ENCODE measurements at regions not wholly inside any gene's neighbourhood (a gene's known extent, or its start where the extent isn't known, plus 50 kb on each side); places are given as distances from the start of the nearest gene placed in this dataset.

DNA sequence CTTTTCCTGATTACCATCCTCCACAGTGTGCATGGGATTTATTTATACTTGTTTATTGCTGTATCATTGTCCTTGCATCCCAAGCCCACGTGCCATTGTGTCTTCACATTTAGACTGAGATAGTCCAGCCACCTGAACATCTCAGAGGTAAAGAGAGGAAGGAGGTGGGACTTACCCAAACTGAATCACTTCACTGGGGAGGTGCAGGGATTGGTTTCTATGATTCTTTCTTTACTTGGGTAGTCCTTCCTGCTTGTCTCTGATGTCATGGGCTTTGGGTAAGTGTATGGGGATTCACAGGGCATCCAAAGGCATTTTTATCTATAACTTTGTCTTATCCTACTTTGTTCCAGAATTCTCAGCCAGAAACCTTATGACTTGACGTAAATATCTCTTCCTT is 141.5 kb upstream of the UMPS start:
- DNase-seq, result no peak

- no peak for DNase-seq
Measured at GRCh38 chr3:124591699-124592098, 138.6 kb upstream of the UMPS start.

DNA sequence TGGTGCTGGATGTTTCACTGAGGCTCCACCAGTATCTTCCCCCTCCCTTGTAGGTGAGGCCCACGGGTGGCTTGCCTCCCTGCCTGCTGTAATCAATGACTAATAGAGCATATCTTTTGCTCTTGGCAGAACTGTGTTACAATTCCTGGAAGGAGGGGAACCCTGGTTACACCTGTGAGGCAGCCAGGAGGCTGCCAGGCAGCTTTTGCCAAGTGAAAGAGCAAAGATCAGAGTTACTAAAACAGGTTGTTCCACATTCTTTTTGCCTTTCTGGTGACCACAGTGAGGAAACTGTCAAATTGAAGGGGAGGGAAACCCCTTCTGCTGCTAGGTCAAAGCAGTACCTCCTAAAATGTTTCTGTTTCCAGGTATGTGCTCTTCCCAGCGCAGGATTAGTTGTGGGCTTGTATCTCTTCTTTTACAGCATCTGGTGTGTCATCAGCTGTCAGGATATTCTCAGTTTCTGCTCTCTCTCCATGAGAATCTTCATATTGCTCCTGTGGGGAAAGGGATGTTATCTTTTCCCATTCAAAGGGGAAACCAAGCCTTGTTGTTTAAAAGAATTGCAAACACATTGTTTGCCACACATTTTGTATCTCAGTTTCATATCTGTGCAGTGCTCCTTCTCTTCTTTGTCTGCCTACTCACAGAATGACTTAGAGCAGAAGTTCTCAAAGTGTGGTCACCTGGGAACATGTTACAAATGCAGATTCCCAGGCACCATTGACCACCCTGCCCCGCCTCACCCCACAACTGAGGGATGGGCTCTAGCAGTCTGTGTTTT is 137.4 kb upstream of the UMPS start:
- no peak for DNase-seq

- no peak for DNase-seq
Measured at GRCh38 chr3:124593442-124593829, 136.8 kb upstream of the UMPS start.

- no peak for DNase-seq
Measured at GRCh38 chr3:124594581-124594980, 135.7 kb upstream of the UMPS start.

DNA sequence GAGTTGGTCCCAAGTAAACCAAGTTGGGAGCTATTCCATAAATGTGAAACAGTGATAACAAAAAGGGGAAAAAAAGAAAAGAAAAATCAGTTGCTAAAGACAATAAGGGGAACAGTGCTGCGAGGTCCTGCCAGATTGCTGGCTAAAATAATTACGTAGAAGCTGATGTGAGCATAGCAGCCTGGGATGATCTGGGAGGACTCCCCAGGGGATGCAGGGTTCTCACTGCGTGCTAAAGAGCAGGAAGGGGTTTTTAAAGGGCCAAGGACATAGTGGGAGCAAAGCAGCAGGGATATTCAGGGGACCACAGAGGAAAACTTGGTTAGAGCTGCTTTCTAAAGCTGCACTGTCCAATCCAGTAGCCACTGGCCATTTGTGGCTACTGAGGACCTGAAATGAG is 133.0 kb upstream of the UMPS start:
- DNase-seq, result peak; percentile 23

DNA sequence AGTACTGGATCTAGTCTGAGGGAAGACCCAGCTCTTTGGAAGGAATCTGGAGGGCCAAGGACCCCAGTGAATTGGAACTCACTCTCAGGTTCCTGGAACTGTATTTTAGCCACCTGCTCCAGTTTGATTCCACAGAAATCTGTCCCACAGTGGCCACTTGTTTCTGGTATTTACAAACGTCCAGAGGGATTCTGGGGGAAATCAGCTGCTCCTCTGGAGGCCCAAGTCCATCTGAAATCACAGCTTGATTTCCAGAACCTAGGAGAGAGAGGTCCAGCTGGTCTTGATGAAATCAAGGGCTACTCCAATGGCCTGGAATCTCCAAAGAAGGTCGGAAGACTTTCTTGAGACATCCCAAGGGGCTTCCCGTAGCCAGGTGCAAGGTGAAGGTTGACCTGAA is 132.3 kb upstream of the UMPS start:
- DNase-seq, result no peak

DNA sequence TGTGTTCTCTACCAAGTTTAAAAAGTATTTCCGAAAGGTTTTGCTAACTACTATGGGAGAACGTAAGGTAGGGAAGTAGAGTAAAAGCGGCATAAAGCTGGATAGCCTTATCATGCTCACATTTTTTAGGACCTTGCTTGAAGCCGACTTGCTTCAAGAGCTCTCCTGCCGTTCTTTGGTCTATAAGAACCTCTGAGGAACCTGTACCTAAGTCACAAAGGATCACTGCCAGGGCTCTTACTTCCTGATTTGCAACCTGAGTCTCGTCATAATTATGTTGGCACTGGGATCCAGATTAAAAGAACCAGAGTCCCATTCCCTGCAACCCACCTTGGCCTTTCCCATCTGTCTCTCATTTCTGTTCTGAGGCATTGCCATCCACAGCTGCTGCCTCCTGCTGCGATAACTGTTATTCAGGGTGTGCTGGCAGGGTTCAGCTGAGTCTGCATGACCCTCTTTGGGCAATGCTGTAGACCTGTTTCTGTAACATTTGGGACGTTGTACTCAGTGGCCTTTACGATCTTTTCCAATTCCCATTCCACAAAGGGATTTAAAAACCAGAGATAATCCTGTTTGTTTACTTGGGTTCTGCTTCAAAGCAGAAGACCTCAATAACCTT is 131.0 kb upstream of the UMPS start:
- DNase-seq, result no peak

- DNase-seq, result no peak
Measured at GRCh38 chr3:124599779-124600693, 130.2 kb upstream of the UMPS start.

DNA sequence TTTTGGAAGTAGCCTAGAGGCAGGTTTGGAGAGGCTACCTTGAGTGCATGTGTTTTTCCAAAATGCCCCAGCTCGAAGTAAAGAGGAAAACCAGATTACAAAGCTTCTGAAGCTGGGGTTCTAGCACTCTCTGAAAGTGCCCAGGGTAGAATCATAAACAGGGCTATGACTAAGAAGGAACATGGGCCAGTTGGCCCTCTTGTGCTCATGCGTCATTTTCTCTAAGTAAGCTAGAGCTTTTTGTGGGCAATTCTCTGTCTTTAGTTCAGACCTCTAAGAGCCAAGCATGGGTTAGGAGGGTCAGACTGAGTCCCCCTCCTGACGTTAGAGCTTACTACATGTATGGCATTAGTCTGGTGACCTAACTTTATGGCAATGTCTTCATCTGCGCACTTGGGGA is 129.5 kb upstream of the UMPS start:
- no peak for DNase-seq

- DNase-seq, result no peak
Measured at GRCh38 chr3:124601190-124601589, 129.1 kb upstream of the UMPS start.

DNA sequence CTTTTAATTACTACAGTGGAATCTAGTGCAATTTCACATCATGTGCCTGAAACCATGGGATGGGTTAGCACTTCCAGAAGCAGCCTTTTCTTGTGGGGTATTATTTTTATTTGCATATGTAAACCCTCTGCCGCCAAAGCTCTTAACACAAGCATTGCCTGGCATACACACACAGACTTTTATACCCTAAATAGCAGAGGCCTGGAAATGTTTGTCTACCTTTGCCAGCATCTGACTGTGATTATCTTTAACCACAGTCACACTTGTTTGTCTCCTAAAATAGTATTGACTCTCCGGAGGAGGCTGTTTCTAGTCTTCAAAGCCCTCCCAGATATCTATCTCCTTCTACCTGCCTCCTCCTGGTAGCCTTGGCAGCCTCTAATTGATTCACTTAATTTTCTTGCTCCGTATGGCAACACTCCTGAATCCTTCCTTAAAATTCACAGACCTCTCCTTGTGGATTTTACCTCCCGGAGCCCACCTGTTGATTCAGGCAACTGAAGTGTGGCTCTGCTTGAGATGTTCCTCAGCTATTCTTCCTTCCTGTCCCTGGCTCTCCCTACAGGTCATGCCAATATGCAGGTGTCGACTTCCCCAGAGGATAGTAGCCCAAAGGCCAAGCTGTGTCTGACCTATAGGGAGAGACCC is 127.1 kb upstream of the UMPS start:
- no peak for DNase-seq

DNA sequence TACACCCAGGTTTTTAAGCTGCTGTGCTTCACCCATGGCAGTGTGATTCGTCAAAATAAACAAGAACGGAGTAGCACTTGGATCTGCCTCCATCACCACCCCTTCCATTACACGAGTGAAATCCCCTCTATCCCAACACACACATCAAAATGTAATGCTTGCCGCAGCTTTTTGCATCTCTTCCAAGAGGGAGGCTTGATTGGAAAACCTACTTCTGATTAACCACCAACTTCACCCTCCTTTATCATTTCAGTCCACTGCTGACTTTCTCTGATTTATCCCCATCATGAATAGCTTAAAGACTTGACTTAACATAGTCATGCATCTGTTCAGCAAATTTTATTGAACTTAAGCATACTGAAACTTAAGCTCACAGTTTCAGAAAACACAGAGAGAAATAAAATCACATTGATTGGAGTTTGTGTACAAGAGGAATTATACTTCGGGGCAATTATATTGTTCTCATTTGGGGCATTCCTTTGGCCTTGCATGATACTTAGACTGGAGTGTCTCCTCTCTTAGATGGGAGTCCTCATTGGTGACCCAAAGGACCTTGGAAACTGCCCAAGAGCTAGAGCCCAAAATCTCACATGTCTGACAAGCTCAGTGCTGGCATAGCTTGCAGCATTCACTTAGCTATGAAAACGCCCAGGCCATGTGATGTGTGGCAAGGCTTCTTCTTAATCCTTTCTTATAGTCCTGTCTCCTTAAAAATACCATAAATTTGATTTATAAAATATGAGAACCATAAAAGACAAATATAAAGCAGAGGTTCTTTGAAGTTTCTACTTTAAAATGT is 124.3 kb upstream of the UMPS start:
- no peak for DNase-seq

- no peak for DNase-seq
Measured at GRCh38 chr3:124607163-124607562, 123.1 kb upstream of the UMPS start.

DNA sequence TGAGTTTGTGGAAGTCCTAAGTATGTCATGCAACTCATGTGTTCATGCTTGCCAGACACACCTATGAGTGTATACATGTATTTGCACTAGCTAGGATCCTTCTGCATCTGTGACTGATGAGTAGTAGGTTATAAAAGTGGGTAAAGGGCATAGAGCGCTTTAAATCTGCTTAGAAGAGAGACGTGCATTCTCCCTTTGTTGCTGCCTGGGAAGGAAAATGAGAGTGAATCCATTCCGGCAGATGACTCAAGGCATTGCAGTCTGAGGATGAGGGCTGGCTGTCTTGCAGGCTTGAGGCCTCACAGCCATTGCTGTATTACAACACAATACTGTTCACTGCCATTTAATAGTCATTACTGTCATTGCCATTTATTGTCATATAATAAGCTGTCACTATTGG is 120.8 kb upstream of the UMPS start:
- DNase-seq, result no peak

- no peak for DNase-seq
Measured at GRCh38 chr3:124610130-124610529, 120.1 kb upstream of the UMPS start.

DNA sequence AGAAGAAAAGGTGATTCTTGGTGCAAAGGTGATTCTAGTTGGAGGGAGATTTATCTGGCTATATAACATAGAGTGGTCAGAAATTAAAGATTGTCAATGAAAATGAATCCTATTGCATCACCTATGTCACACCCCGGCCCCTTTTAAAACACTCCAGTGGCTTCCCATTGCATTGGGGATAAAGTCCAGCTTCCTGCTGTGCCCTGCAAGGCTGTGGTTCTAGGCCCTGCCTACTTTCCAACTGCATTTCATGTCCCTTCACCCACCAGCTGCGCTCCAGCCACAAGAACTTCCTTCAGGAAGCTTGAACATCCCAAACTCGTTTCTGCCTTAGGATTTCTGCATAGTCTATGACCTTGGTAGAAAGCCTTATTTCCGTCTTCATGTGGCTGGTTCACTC is 118.7 kb upstream of the UMPS start:
- no peak for DNase-seq

GRCh38 chr3:124615896-124616543 is 114.2 kb upstream of the UMPS start:
- DNase-seq, result no peak

- DNase-seq, result no peak
Measured at GRCh38 chr3:124617177-124617576, 113.1 kb upstream of the UMPS start.

DNA sequence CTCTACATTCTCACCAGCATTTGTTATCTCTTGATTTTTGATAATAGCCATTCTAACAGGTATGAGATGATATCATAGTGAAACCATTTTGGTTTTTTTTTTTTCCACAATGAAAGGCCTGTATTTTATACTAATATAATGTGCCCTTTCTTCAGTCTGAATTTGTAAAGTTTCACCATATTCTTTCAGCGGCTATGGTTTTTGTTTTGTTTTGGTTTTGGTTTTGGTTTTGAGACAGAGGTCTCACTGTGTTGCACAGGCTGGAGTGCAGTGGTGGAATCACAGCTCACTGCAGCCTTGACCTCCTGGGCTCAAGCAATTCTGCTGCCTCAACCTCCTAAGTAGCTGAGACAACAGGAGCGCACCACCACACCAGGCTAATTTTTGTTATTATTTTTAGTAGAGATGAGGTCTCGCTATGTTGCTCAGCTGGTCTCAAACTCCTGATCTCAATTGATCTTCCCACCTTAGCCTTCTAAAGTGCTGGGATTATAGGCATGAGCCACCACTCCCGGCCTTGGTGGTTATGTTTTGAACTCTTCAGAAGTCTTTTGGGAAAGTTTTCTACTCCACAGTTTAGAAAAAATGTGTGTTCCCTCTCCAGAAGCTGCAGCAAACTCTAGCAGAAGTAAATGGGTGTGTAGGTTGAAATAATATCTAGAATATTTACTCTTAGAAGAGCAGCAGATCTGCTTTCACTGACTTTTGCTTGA is 110.2 kb upstream of the UMPS start:
- DNase-seq, result no peak

DNA sequence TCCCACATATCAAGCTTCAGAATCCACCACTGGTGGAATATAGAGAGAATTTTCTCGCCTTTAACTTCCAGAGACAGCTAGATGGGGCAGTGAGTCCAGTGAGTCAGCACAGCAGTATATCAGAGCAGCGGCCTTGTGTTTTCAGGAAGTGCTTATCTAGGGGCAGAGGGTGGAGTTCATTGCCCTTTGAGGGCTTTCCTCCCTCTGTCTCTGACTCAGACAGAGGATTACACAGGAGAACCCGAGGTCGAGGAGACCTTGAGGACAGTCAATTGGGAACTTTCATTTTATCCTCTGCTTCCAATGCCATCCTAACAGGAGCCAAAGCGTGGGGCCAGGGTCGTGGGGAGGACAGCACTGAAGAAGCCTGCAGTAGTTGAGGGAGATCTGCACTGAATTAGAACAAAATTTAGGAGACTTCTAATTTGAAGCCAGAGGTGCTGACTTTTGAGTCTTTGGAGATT is 109.6 kb upstream of the UMPS start:
- DNase-seq, result no peak

Data from NCI-H2081 treated with DMSO at 0.1 percent for 48 hours (cell line).